ENCODE measurements at regions not wholly inside any gene's neighbourhood (a gene's known extent, or its start where the extent isn't known, plus 50 kb on each side); places are given as distances from the start of the nearest gene placed in this dataset.

- no peak for TF ChIP-seq NKRF (conservative IDR thresholded peaks at IDR 0.05)
- TF ChIP-seq ATF7 (IDR thresholded peaks at IDR 0.05; ENCODE audit: low read depth) = no peak
- no peak for TF ChIP-seq POLR2A (IDR thresholded peaks at IDR 0.05; ENCODE audit: low read depth, low read length)
- no peak for TF ChIP-seq TAF1 (IDR thresholded peaks at IDR 0.05; ENCODE audit: borderline replicate concordance, low read depth, low read length)
- no peak for TF ChIP-seq SUPT20H (IDR thresholded peaks at IDR 0.05; ENCODE audit: borderline replicate concordance, control insufficient read depth, low read depth, low read length)
Measured at GRCh38 chr12:22938323-22938722, 313.4 kb downstream of the ETNK1 start (continued).

GRCh38 chr12:22951206-22951605 lies 326.2 kb downstream of the ETNK1 start:
- BruUV-seq (replicated peaks) = no TSS peak
- POLR2A ChIA-PET = no interaction called here
- WGBS (ENCODE audit: insufficient coverage, insufficient replicate concordance, low lambda C conversion rate, missing lambda C conversion rate) = 17% methylated on average over 5 of the region's 5 CpGs
- Histone ChIP-seq H2AFZ (ENCODE audit: control insufficient read depth, low read depth, low read length) (no peak overlapping the region), H3K27ac (ENCODE audit: control insufficient read depth, insufficient read depth) (no peak overlapping the region), H3K79me2 (ENCODE audit: control insufficient read depth, insufficient read depth, low read length) (no peaks in the 10 kb centered on the region), H3K4me1 (ENCODE audit: control insufficient read depth, insufficient read depth, low read length) (no peaks in the 10 kb centered on the region), H3K27me3 (replicated peaks in 1 of 2; ENCODE audit: control insufficient read depth in 2 of 2, insufficient read depth in 2 of 2, low read length in 1 of 2) (no peaks in the 10 kb centered on the region), H3K4me2 (ENCODE audit: control insufficient read depth, insufficient read depth) (no peak overlapping the region), H3K4me3 (no peak overlapping the region), H4K20me1 (ENCODE audit: control insufficient read depth, insufficient read depth) (no peaks in the 10 kb centered on the region), H3K36me3 (ENCODE audit: control insufficient read depth in 2 of 2, insufficient read depth in 2 of 2, low read length in 1 of 2) (no peaks in the 10 kb centered on the region), H3K9me3 (replicated peaks; ENCODE audit: control insufficient read depth, insufficient read depth, low read length) (no peaks in the 10 kb centered on the region; the same call in 2 of the 3 replicates), H3K9ac (ENCODE audit: control insufficient read depth, insufficient read depth, low read length) (no peak overlapping the region)
- RAD21 ChIA-PET (ENCODE audit: unreplicated experiment) = no interaction called here
- FAIRE-seq = no peak
- CTCF ChIA-PET = no interaction called here
- in situ Hi-C loops (cut with MboI) = no loop called here
- DNase-seq (ENCODE audit: low read depth, low spot score) = no peak
- intact Hi-C loops (cut with micrococcal nuclease; ENCODE audit: unreplicated experiment) = no loop called here
- SMC1A ChIA-PET (ENCODE audit: uncharacterized antibody, unreplicated experiment) = no interaction called here
- no peak for ATAC-seq
- TF ChIP-seq TARDBP (IDR thresholded peaks at IDR 0.05; ENCODE audit: borderline replicate concordance) = no peak
- TF ChIP-seq CHD2 (IDR thresholded peaks at IDR 0.05; ENCODE audit: borderline replicate concordance, low read depth, low read length) = no peak
